ENCODE measurements at regions not wholly inside any gene's neighbourhood (a gene's known extent, or its start where the extent isn't known, plus 50 kb on each side); places are given as distances from the start of the nearest gene placed in this dataset.

GRCh38 chr5:119750887-119751733 lies 121.8 kb downstream of the FAM170A start:
- no peak for TF ChIP-seq POLR2A (IDR thresholded peaks at IDR 0.05)
- no peak for TF ChIP-seq CTCF (IDR thresholded peaks at IDR 0.05)
